Prostate gland (tissue), 2 donors: ENCODE measurements at regions not wholly inside any gene's neighbourhood (a gene's known extent, or its start where the extent isn't known, plus 50 kb on each side); places are given as distances from the start of the nearest gene placed in this dataset.

Experiments used
- CTCF ChIP-seq, 4 experiments: fragments of 200-600 bp in 2 of 4; fragments of 450-650 bp in 2 of 4; sonication (generic) in 2 of 4; IDR thresholded peaks; 1 replicate in 3 of 4; 2 replicates in 1 of 4; pipeline ENCODE4 v1.5.1; 2016 to 2019; ENCODE audit warnings: antibody characterized with exemption in 4 of 4, mild to moderate bottlenecking in 2 of 4, moderate library complexity in 2 of 4
- POLR2AphosphoS5 ChIP-seq: sonication (generic); formaldehyde crosslinking; IDR thresholded peaks from one replicate; pipeline ENCODE4 v1.6.1; 2017; ENCODE audit warnings: antibody characterized with exemption

- TF ChIP-seq CTCF (IDR thresholded peaks at IDR 0.05) (no peak), POLR2AphosphoS5 (no peak)
Measured at GRCh38 chr3:78048698-78049097, 1008.8 kb downstream of the ROBO2 start.
